Neuronal stem cell (in vitro differentiated cells): ENCODE measurements at regions not wholly inside any gene's neighbourhood (a gene's known extent, or its start where the extent isn't known, plus 50 kb on each side); places are given as distances from the start of the nearest gene placed in this dataset.

Source experiments
- DNase-seq: peaks from one replicate; pipeline ENCODE4 v3.0.0-alpha.2; 2013; ENCODE audit warnings: low spot score
- H2AFZ ChIP-seq: one replicate; pipeline ENCODE4 v1.6.1; 2013; ENCODE audit warnings: mild to moderate bottlenecking, low read length, inconsistent platforms
- H2AK5ac ChIP-seq: 2 replicates; pipeline ENCODE4 v1.6.1; 2013; ENCODE audit warnings: low read depth, mild to moderate bottlenecking, inconsistent platforms, low read length, moderate library complexity, mixed read lengths
- H2BK120ac ChIP-seq: 2 replicates; pipeline ENCODE4 v1.6.1; 2013; ENCODE audit warnings: low read depth, mild to moderate bottlenecking, inconsistent platforms, low read length, moderate library complexity, mixed read lengths
- H2BK12ac ChIP-seq: one replicate; pipeline ENCODE4 v1.6.1; 2013; ENCODE audit warnings: low read length, inconsistent platforms
- H2BK15ac ChIP-seq: 2 replicates; pipeline ENCODE4 v1.6.1; 2013; ENCODE audit warnings: mild to moderate bottlenecking, low read length, inconsistent platforms, mixed read lengths
- H2BK5ac ChIP-seq: one replicate; pipeline ENCODE4 v1.6.1; 2013; ENCODE audit warnings: inconsistent platforms, mild to moderate bottlenecking, low read length, moderate library complexity
- H3K14ac ChIP-seq: one replicate; pipeline ENCODE4 v1.6.1; 2013; ENCODE audit warnings: low read length, inconsistent platforms
- H3K18ac ChIP-seq: 2 replicates; pipeline ENCODE4 v1.6.1; 2013; ENCODE audit warnings: low read length, inconsistent platforms
- H3K23ac ChIP-seq: 2 replicates; pipeline ENCODE4 v1.6.1; 2013; ENCODE audit warnings: low read depth, mild to moderate bottlenecking, mixed read lengths, low read length, inconsistent platforms; ENCODE audit not compliant: poor library complexity
- H3K27ac ChIP-seq: replicated peaks from 3 replicates; pipeline ENCODE4 v1.5.1; 2013; ENCODE audit warnings: low read length, inconsistent platforms
- H3K27me3 ChIP-seq, 3 experiments: 2 replicates each; pipeline ENCODE4 v1.6.1; 2013; ENCODE audit warnings: low read length in 3 of 3, mild to moderate bottlenecking in 2 of 3, inconsistent platforms in 1 of 3, low read depth in 1 of 3, mixed read lengths in 1 of 3, moderate library complexity in 1 of 3; ENCODE audit not compliant: control insufficient read depth in 3 of 3, insufficient read depth in 3 of 3
- H3K36me3 ChIP-seq, 2 donors: replicated peaks in 1 of 2; 2 replicates each; pipeline ENCODE4 v1.6.1; 2013; ENCODE audit warnings: low read length in 2 of 2; ENCODE audit not compliant: control insufficient read depth in 2 of 2, insufficient read depth in 2 of 2
- H3K4ac ChIP-seq: 2 replicates; pipeline ENCODE4 v1.6.1; 2013; ENCODE audit warnings: inconsistent platforms, mild to moderate bottlenecking, low read length, moderate library complexity
- H3K4me1 ChIP-seq, 2 donors: 1 replicate in 1 of 2; 2 replicates in 1 of 2; pipeline ENCODE4 v1.6.1; 2013; ENCODE audit warnings: low read length in 2 of 2, low read depth in 1 of 2; ENCODE audit not compliant: control insufficient read depth in 2 of 2, insufficient read depth in 1 of 2
- H3K4me2 ChIP-seq: one replicate; pipeline ENCODE4 v1.6.1; 2013; ENCODE audit warnings: mild to moderate bottlenecking, low read length, inconsistent platforms; ENCODE audit not compliant: insufficient read depth, poor library complexity, severe bottlenecking
- H3K4me3 ChIP-seq, 2 donors: 2 replicates each; pipeline ENCODE4 v1.5.1; 2013; ENCODE audit warnings: low read length in 2 of 2, mild to moderate bottlenecking in 2 of 2, inconsistent platforms in 1 of 2, moderate library complexity in 1 of 2
- H3K79me1 ChIP-seq: one replicate; pipeline ENCODE4 v1.6.1; 2013; ENCODE audit warnings: low read depth, mild to moderate bottlenecking, inconsistent platforms, low read length, moderate library complexity
- H3K9ac ChIP-seq: one replicate; pipeline ENCODE4 v1.6.1; 2013; ENCODE audit warnings: mild to moderate bottlenecking, low read depth, low read length, inconsistent platforms; ENCODE audit not compliant: poor library complexity
- H3K9me3 ChIP-seq, 2 donors: replicated peaks in 1 of 2; 2 replicates each; pipeline versions ENCODE3 to v1.6.1; 2013; ENCODE audit warnings: low read length in 2 of 2, mild to moderate bottlenecking in 2 of 2, inconsistent platforms in 1 of 2, low read depth in 1 of 2, mixed read lengths in 1 of 2, moderate library complexity in 1 of 2; ENCODE audit not compliant: control insufficient read depth in 2 of 2, insufficient read depth in 1 of 2
- H4K8ac ChIP-seq: one replicate; pipeline ENCODE4 v1.6.1; 2013; ENCODE audit warnings: low read depth, mild to moderate bottlenecking, inconsistent platforms, low read length, moderate library complexity
- H4K91ac ChIP-seq: one replicate; pipeline ENCODE4 v1.6.1; 2013; ENCODE audit warnings: low read length, low read depth, mild to moderate bottlenecking, inconsistent platforms; ENCODE audit not compliant: poor library complexity
- WGBS, 2 donors: extraction: QIAGEN DNeasy Blood & Tissue Kit; methylation state at CpG; one replicate each; pipeline ENCODE4 v1.1.7; 2013; ENCODE audit warnings: missing lambda C conversion rate in 2 of 2, mixed read lengths in 1 of 2; ENCODE audit not compliant: insufficient read length in 2 of 2, insufficient replicate concordance in 1 of 2; ENCODE audit errors: extremely low coverage in 2 of 2; 5-methylcytosine and 5-hydroxymethylcytosine counted together

DNA sequence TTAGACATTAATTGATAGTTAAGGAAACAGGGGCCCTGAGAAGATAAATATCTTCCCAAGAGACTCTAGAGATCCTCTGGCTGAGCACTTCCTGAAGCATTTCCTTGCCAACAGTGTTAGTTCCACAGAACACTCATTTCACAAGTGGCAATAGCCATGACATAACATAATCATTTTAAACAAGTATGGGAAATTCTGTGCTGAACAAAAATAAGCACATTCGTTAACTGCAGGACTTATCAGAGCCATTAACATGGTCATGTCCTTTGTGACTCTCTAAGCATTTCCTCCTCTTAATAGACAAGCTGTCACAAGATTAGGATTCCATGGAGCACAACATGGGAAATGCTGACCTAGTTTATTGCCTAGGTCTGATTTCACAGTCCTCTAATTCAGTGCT is 184.9 kb downstream of the SNX18 start:
- no peak overlapping the region for H3K27ac ChIP-seq
- no CpG with 5 or more reads among the region's 1 CpG for WGBS, 2 donors

DNA sequence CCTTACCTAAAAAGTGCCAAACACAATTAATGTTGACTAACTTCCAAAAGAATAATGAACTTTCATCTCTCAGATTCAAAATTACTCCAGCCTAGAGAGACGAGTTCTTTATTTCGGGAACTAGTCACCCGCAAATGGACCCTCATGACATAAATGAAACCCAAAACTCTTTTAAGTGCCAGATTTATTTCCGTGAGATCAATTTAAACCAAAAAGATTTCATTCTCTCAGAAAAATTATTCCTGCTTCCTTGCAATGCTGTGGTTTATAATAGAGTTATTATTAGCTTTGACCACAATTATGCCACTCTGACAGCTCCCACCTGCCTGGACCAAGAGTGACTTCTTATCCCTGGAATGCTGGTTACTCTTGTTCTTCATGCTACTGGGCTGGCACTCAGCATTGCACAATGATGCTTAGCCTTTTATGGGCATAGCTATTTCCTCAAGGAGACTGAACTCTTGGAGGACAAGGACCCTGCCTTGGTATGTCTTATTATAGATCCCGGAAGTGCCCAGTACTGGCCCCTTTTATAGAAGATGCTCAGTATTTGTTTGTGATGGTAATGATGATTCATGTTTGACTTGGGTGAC is 183.5 kb downstream of the SNX18 start:
- Histone ChIP-seq H3K9ac (no peak overlapping the region), H3K9me3 (no peaks in the 10 kb centered on the region), H3K4me2 (no peak overlapping the region), H4K91ac (no peak overlapping the region), H2BK5ac (no peak overlapping the region), H3K18ac (no peak overlapping the region), H2AFZ (no peak overlapping the region), H3K14ac (no peak overlapping the region), H2BK120ac (no peak overlapping the region), H3K27ac (no peak overlapping the region), H3K79me1 (no peaks in the 10 kb centered on the region), H2AK5ac (no peak overlapping the region), H3K23ac (no peak overlapping the region), H2BK12ac (no peak overlapping the region), H3K36me3 (no peaks in the 10 kb centered on the region), H4K8ac (no peak overlapping the region), H2BK15ac (no peak overlapping the region), H3K4ac (no peak overlapping the region), H3K4me3 (no peak overlapping the region), H3K4me1 (peaks cover 8 to 10% of the 10 kb centered on the region in 2 donors), H3K27me3 (no peaks in the 10 kb centered on the region)
- no peak for DNase-seq
- WGBS, 2 donors, result no CpG with 5 or more reads among the region's 5 CpGs

More for the DNA sequence above, 184.9 kb downstream of the SNX18 start:
- no peak overlapping the region for H2BK120ac ChIP-seq
- H2AFZ ChIP-seq, result no peak overlapping the region
- H3K4me3 ChIP-seq, result no peak overlapping the region
- H4K91ac ChIP-seq, result no peak overlapping the region
- no peaks in the 10 kb centered on the region for H3K36me3 ChIP-seq
- no peak overlapping the region for H2BK15ac ChIP-seq
- H3K18ac ChIP-seq, result no peak overlapping the region
- H2BK12ac ChIP-seq, result no peak overlapping the region
- H2AK5ac ChIP-seq, result no peak overlapping the region
- H2BK5ac ChIP-seq, result no peak overlapping the region
- H3K9ac ChIP-seq, result no peak overlapping the region
- H3K9me3 ChIP-seq, result no peaks in the 10 kb centered on the region
- peaks cover 8 to 10% of the 10 kb centered on the region in 2 donors for H3K4me1 ChIP-seq
- no peak overlapping the region for H3K4ac ChIP-seq
- H3K23ac ChIP-seq, result no peak overlapping the region
- H3K14ac ChIP-seq, result no peak overlapping the region
- H3K4me2 ChIP-seq, result no peak overlapping the region
- no peak overlapping the region for H4K8ac ChIP-seq
- H3K79me1 ChIP-seq, result no peaks in the 10 kb centered on the region
- DNase-seq, result no peak
- H3K27me3 ChIP-seq, result no peaks in the 10 kb centered on the region

- Histone ChIP-seq H2BK15ac (no peak overlapping the region), H2BK120ac (no peak overlapping the region), H3K9ac (no peak overlapping the region), H3K4me2 (no peak overlapping the region), H4K91ac (no peak overlapping the region), H3K79me1 (no peaks in the 10 kb centered on the region), H3K27ac (no peak overlapping the region), H3K9me3 (no peaks in the 10 kb centered on the region), H3K4ac (no peak overlapping the region), H4K8ac (no peak overlapping the region), H3K4me1 (no peaks in the 10 kb centered on the region), H2AFZ (no peak overlapping the region), H3K14ac (no peak overlapping the region), H3K27me3 (no peaks in the 10 kb centered on the region), H3K18ac (no peak overlapping the region), H2AK5ac (no peak overlapping the region), H3K4me3 (no peak overlapping the region), H2BK12ac (no peak overlapping the region), H3K36me3 (no peaks in the 10 kb centered on the region), H2BK5ac (no peak overlapping the region), H3K23ac (no peak overlapping the region)
- WGBS, 2 donors, result no CpG with 5 or more reads among the region's 4 CpGs
- DNase-seq, result no peak
Observed at GRCh38 chr5:54696931-54697330, 179.4 kb downstream of the SNX18 start.

GRCh38 chr5:54696346-54696745 is 178.8 kb downstream of the SNX18 start:
- H3K4me1 ChIP-seq, result no peaks in the 10 kb centered on the region
- H2BK15ac ChIP-seq, result no peak overlapping the region
- no peak overlapping the region for H3K9ac ChIP-seq
- H4K8ac ChIP-seq, result no peak overlapping the region
- H3K27ac ChIP-seq, result no peak overlapping the region
- no peak overlapping the region for H4K91ac ChIP-seq
- no peaks in the 10 kb centered on the region for H3K79me1 ChIP-seq
- no peak for DNase-seq
- H3K18ac ChIP-seq, result no peak overlapping the region
- no peak overlapping the region for H3K14ac ChIP-seq
- H2AK5ac ChIP-seq, result no peak overlapping the region
- H3K4ac ChIP-seq, result no peak overlapping the region
- no CpG with 5 or more reads among the region's 3 CpGs for WGBS, 2 donors
- no peak overlapping the region for H2AFZ ChIP-seq
- no peak overlapping the region for H3K4me2 ChIP-seq
- H3K4me3 ChIP-seq, result no peak overlapping the region
- no peaks in the 10 kb centered on the region for H3K27me3 ChIP-seq
- H2BK12ac ChIP-seq, result no peak overlapping the region
- H3K36me3 ChIP-seq, result no peaks in the 10 kb centered on the region
- H2BK120ac ChIP-seq, result no peak overlapping the region
- H3K9me3 ChIP-seq, result no peaks in the 10 kb centered on the region
- H3K23ac ChIP-seq, result no peak overlapping the region
- H2BK5ac ChIP-seq, result no peak overlapping the region
